WTC11 (cell line): ENCODE measurements at regions not wholly inside any gene's neighbourhood (a gene's known extent, or its start where the extent isn't known, plus 50 kb on each side); places are given as distances from the start of the nearest gene placed in this dataset.

ENCODE experiments used
- ATAC-seq: fragments of 200-7000 bp; cut with Tn5 transposase; 2 replicates; pipeline ENCODE4 v1.10.0; 2021; ENCODE audit warnings: mild to moderate bottlenecking, moderate library complexity
- CTCF ChIA-PET: fragments of 300-600 bp; sonication (Branson Sonifier 250); formaldehyde crosslinking; loops from one replicate; lab custom pipeline; 2021; ENCODE audit warnings: antibody characterized with exemption; lab: Charles Lee
- POLR2A ChIA-PET: fragments of 350-600 bp; sonication (Branson Sonifier 250); formaldehyde crosslinking; loops from one replicate; lab custom pipeline; 2021; ENCODE audit warnings: antibody characterized with exemption; lab: Charles Lee
- DNase-seq: peaks from one replicate; pipeline ENCODE4 v3.0.0; 2021; ENCODE audit warnings: low spot score
- H3K27ac Mint-ChIP-seq: 2 replicates; pipeline ENCODE4 v1.8.0; 2021; ENCODE audit warnings: mixed read lengths
- H3K27me3 Mint-ChIP-seq: 2 replicates; pipeline ENCODE4 v1.8.0; 2021; ENCODE audit warnings: low read depth, mild to moderate bottlenecking, moderate library complexity, mixed read lengths
- H3K36me3 Mint-ChIP-seq: 2 replicates; pipeline ENCODE4 v1.8.0; 2021; ENCODE audit warnings: mixed read lengths
- H3K4me1 Mint-ChIP-seq: 2 replicates; pipeline ENCODE4 v1.8.0; 2022; ENCODE audit warnings: mixed read lengths
- H3K4me3 Mint-ChIP-seq: 2 replicates; pipeline ENCODE4 v1.8.0; 2021; ENCODE audit warnings: mild to moderate bottlenecking, moderate library complexity, mixed read lengths
- H3K9me3 Mint-ChIP-seq: 2 replicates; pipeline ENCODE4 v1.8.0; 2021; ENCODE audit warnings: mixed read lengths
- CTCF ChIP-seq: fragments of 200-600 bp; IDR thresholded peaks from 2 replicates; pipeline ENCODE4 v1.8.0; 2022; ENCODE audit warnings: antibody characterized with exemption
- E2F4 ChIP-seq: sonication (generic); formaldehyde crosslinking; IDR thresholded peaks from 2 replicates; pipeline ENCODE4 v1.8.1; 2022; ENCODE audit warnings: low read depth, mild to moderate bottlenecking, moderate library complexity, missing genetic modification reagents, borderline replicate concordance
- E2F5 ChIP-seq: sonication (generic); formaldehyde crosslinking; IDR thresholded peaks from 2 replicates; pipeline ENCODE4 v1.8.1; 2022; ENCODE audit warnings: mild to moderate bottlenecking, moderate library complexity, missing genetic modification reagents
- ELF4 ChIP-seq: sonication (generic); formaldehyde crosslinking; IDR thresholded peaks from 2 replicates; pipeline ENCODE4 v1.8.1; 2022; ENCODE audit warnings: low read depth, mild to moderate bottlenecking, moderate library complexity, missing genetic modification reagents
- ETV6 ChIP-seq: sonication (generic); formaldehyde crosslinking; IDR thresholded peaks from 2 replicates; pipeline ENCODE4 v1.8.1; 2022; ENCODE audit warnings: mild to moderate bottlenecking, missing genetic modification reagents
- FOXP1 ChIP-seq: sonication (generic); formaldehyde crosslinking; IDR thresholded peaks from 2 replicates; pipeline ENCODE4 v1.8.0; 2022; ENCODE audit warnings: missing genetic modification reagents, mild to moderate bottlenecking, moderate library complexity, borderline replicate concordance
- GABPB1 ChIP-seq: sonication (generic); formaldehyde crosslinking; IDR thresholded peaks from 2 replicates; pipeline ENCODE4 v1.8.1; 2023; ENCODE audit warnings: mild to moderate bottlenecking, missing genetic modification reagents
- IRF1 ChIP-seq: sonication (generic); formaldehyde crosslinking; IDR thresholded peaks from 2 replicates; pipeline ENCODE4 v1.8.0; 2023; ENCODE audit warnings: missing genetic modification reagents
- JAZF1 ChIP-seq: fragments of 250-450 bp; sonication (Bioruptor Pico); IDR thresholded peaks from 2 replicates; pipeline ENCODE4 v1.9.0; 2021; ENCODE audit warnings: moderate library complexity, mild to moderate bottlenecking, inconsistent platforms
- JUN ChIP-seq: sonication (generic); formaldehyde crosslinking; IDR thresholded peaks from 2 replicates; pipeline ENCODE4 v1.8.0; 2023; ENCODE audit warnings: mild to moderate bottlenecking, missing genetic modification reagents
- MYBL2 ChIP-seq: sonication (generic); formaldehyde crosslinking; IDR thresholded peaks from 2 replicates; pipeline ENCODE4 v1.8.1; 2023; ENCODE audit warnings: mild to moderate bottlenecking, moderate library complexity, missing genetic modification reagents
- NFE2L1 ChIP-seq: sonication (generic); formaldehyde crosslinking; IDR thresholded peaks from 2 replicates; pipeline ENCODE4 v1.8.1; 2023; ENCODE audit warnings: missing genetic modification reagents
- OVOL2 ChIP-seq: fragments of 250-450 bp; sonication (Bioruptor Pico); IDR thresholded peaks from 2 replicates; pipeline ENCODE4 v1.9.0; 2021; ENCODE audit warnings: mild to moderate bottlenecking, borderline replicate concordance
- RORB ChIP-seq: fragments of 250-450 bp; sonication (Bioruptor Pico); IDR thresholded peaks from 2 replicates; pipeline ENCODE4 v1.9.0; 2021; ENCODE audit warnings: mild to moderate bottlenecking
- SMAD3 ChIP-seq: sonication (generic); formaldehyde crosslinking; IDR thresholded peaks from 2 replicates; pipeline ENCODE4 v1.8.0; 2022; ENCODE audit warnings: missing genetic modification reagents, mild to moderate bottlenecking, borderline replicate concordance
- SOX15 ChIP-seq: fragments of 250-450 bp; sonication (Bioruptor Pico); IDR thresholded peaks from 2 replicates; pipeline ENCODE4 v1.9.0; 2021; ENCODE audit warnings: mild to moderate bottlenecking
- TCF7 ChIP-seq: sonication (generic); formaldehyde crosslinking; IDR thresholded peaks from 2 replicates; pipeline ENCODE4 v1.8.0; 2022; ENCODE audit warnings: mild to moderate bottlenecking, low read depth, missing genetic modification reagents, moderate library complexity
- TEAD4 ChIP-seq: sonication (generic); formaldehyde crosslinking; IDR thresholded peaks from 2 replicates; pipeline ENCODE4 v1.8.0; 2022; ENCODE audit warnings: mild to moderate bottlenecking, missing genetic modification reagents
- USF2 ChIP-seq: sonication (generic); formaldehyde crosslinking; IDR thresholded peaks from 2 replicates; pipeline ENCODE4 v1.8.1; 2023; ENCODE audit warnings: mild to moderate bottlenecking, missing genetic modification reagents, moderate library complexity
- ZBTB21 ChIP-seq: sonication (generic); formaldehyde crosslinking; IDR thresholded peaks from 2 replicates; pipeline ENCODE4 v1.8.1; 2023; ENCODE audit warnings: mild to moderate bottlenecking, missing genetic modification reagents, borderline replicate concordance
- ZBTB43 ChIP-seq: sonication (generic); formaldehyde crosslinking; IDR thresholded peaks from 2 replicates; pipeline ENCODE4 v1.8.1; 2023; ENCODE audit warnings: mild to moderate bottlenecking, missing genetic modification reagents
- ZNF121 ChIP-seq: sonication (generic); formaldehyde crosslinking; IDR thresholded peaks from 2 replicates; pipeline ENCODE4 v1.8.0; 2023; ENCODE audit warnings: missing genetic modification reagents
- ZNF232 ChIP-seq: sonication (generic); formaldehyde crosslinking; IDR thresholded peaks from 2 replicates; pipeline ENCODE4 v1.8.0; 2022; ENCODE audit warnings: mild to moderate bottlenecking, missing genetic modification reagents
- ZNF396 ChIP-seq: fragments of 250-450 bp; sonication (Bioruptor Pico); IDR thresholded peaks from 2 replicates; pipeline ENCODE4 v1.8.0; 2021; ENCODE audit warnings: mild to moderate bottlenecking, moderate library complexity, borderline replicate concordance
- ZNF416 ChIP-seq: fragments of 250-450 bp; sonication (Bioruptor Pico); IDR thresholded peaks from 2 replicates; pipeline ENCODE4 v1.9.0; 2021; ENCODE audit warnings: mild to moderate bottlenecking, inconsistent platforms
- ZNF671 ChIP-seq: fragments of 250-450 bp; sonication (Bioruptor Pico); IDR thresholded peaks from 2 replicates; pipeline ENCODE4 v1.8.0; 2021; ENCODE audit warnings: mild to moderate bottlenecking

GRCh38 chr2:222360146-222360545 is 61.3 kb upstream of the PAX3 start:
- Mint-ChIP-seq H3K36me3 (no peaks in the 10 kb centered on the region), H3K27ac (no peak overlapping the region), H3K4me1 (no peaks in the 10 kb centered on the region), H3K9me3 (no peaks in the 10 kb centered on the region), H3K4me3 (no peak overlapping the region), H3K27me3 (0 out of 2 replicates have a peak, but pooled peaks cover 6% of the 10 kb centered on the region)
- DNase-seq (no peak), ATAC-seq (no peak)
- CTCF ChIA-PET: no interaction called here
- POLR2A ChIA-PET: no interaction called here
- TF ChIP-seq OVOL2 (CRISPR knock-in tag) (no peak), JUN (CRISPR knock-in tag) (no peak), SOX15 (no peak), CTCF (no peak), IRF1 (CRISPR knock-in tag) (no peak), ZNF232 (CRISPR knock-in tag) (no peak), ZBTB21 (CRISPR knock-in tag) (no peak), TCF7 (no peak), USF2 (no peak), GABPB1 (CRISPR knock-in tag) (no peak), JAZF1 (no peak), ELF4 (CRISPR knock-in tag) (no peak)
- TF ChIP-seq, all 79 proteins: peak for 0

GRCh38 chr2:222360997-222361396 is 62.2 kb upstream of the PAX3 start:
- POLR2A ChIA-PET: no interaction called here
- CTCF ChIA-PET: no interaction called here
- no peak overlapping the region for H3K4me3 Mint-ChIP-seq
- H3K4me1 Mint-ChIP-seq: no peaks in the 10 kb centered on the region
- peaks cover 6% of the 10 kb centered on the region; the same call in 1 of the 2 replicates for H3K27me3 Mint-ChIP-seq
- H3K9me3 Mint-ChIP-seq: no peaks in the 10 kb centered on the region
- no peak for TF ChIP-seq JUN (CRISPR knock-in tag)
- no peak for TF ChIP-seq ZNF416 (CRISPR knock-in tag)
- no peak for TF ChIP-seq ZNF396 (CRISPR knock-in tag)
- TF ChIP-seq ETV6 (CRISPR knock-in tag): no peak
- no peak for TF ChIP-seq ZNF671 (CRISPR knock-in tag)
- no peak for TF ChIP-seq NFE2L1 (CRISPR knock-in tag)
- TF ChIP-seq E2F4 (CRISPR knock-in tag): no peak
- TF ChIP-seq ZNF121 (CRISPR knock-in tag): no peak
- TF ChIP-seq E2F5 (CRISPR knock-in tag): no peak
- no peak for TF ChIP-seq FOXP1 (CRISPR knock-in tag)
- no peak for TF ChIP-seq RORB
- no peak for TF ChIP-seq SMAD3 (CRISPR knock-in tag)
- no peak for TF ChIP-seq ZBTB43
- TF ChIP-seq CTCF: no peak
- no peak for TF ChIP-seq MYBL2 (CRISPR knock-in tag)
- TF ChIP-seq TEAD4 (CRISPR knock-in tag): no peak
- ATAC-seq: no peak
- H3K36me3 Mint-ChIP-seq: no peaks in the 10 kb centered on the region
- DNase-seq: no peak
- H3K27ac Mint-ChIP-seq: no peak overlapping the region
